Neural cell (in vitro differentiated cells): ENCODE measurements at regions not wholly inside any gene's neighbourhood (a gene's known extent, or its start where the extent isn't known, plus 50 kb on each side); places are given as distances from the start of the nearest gene placed in this dataset.

Experiments
- H2AFZ ChIP-seq: fragments of 200-600, 300-800 bp; sonication (generic), shearing (Covaris generic); 2 replicates; pipeline ENCODE4 v1.6.0; 2014; ENCODE audit warnings: low read depth, mild to moderate bottlenecking, antibody characterized with exemption, low read length, moderate library complexity
- H3F3A ChIP-seq: fragments of 200-600 bp; shearing (Covaris generic); 2 replicates; pipeline ENCODE4 v1.6.1; 2016; ENCODE audit warnings: mild to moderate bottlenecking, moderate library complexity, mixed read lengths, antibody characterized with exemption, low read length; ENCODE audit not compliant: insufficient read depth, poor library complexity, severe bottlenecking
- H3K27ac ChIP-seq: fragments of 200-600, 300-800 bp; sonication (generic), shearing (Covaris generic); 2 replicates; pipeline ENCODE4 v1.5.1; 2014; ENCODE audit warnings: mild to moderate bottlenecking, low read length, moderate library complexity
- H3K27me3 ChIP-seq: fragments of 300-800, 200-600 bp; sonication (generic), shearing (Covaris generic); 2 replicates; pipeline ENCODE4 v1.6.0; 2014; ENCODE audit warnings: mild to moderate bottlenecking, low read depth, low read length, moderate library complexity; ENCODE audit not compliant: insufficient read depth
- H3K36me3 ChIP-seq: fragments of 300-800, 200-600 bp; sonication (generic), shearing (Covaris generic); 2 replicates; pipeline ENCODE4 v1.5.1; 2014; ENCODE audit warnings: mild to moderate bottlenecking, antibody characterized with exemption, low read length, moderate library complexity; ENCODE audit not compliant: insufficient read depth
- H3K4me2 ChIP-seq: fragments of 300-800, 200-600 bp; sonication (generic), shearing (Covaris generic); 2 replicates; pipeline ENCODE4 v1.6.0; 2014; ENCODE audit warnings: mild to moderate bottlenecking, low read length
- H3K4me3 ChIP-seq: fragments of 300-800, 200-600 bp; sonication (generic), shearing (Covaris generic); 2 replicates; pipeline ENCODE4 v1.5.1; 2014; ENCODE audit warnings: mild to moderate bottlenecking, low read length, moderate library complexity
- H3K79me2 ChIP-seq: fragments of 200-600 bp; shearing (Covaris generic); replicated peaks from 2 replicates; pipeline ENCODE4 v1.6.0; 2014; ENCODE audit warnings: mild to moderate bottlenecking, low read length, moderate library complexity; ENCODE audit not compliant: insufficient read depth
- H3K9ac ChIP-seq: fragments of 300-800, 200-600 bp; sonication (generic), shearing (Covaris generic); 2 replicates; pipeline ENCODE4 v1.6.1; 2016; ENCODE audit warnings: mild to moderate bottlenecking, low read length, mixed read lengths
- H3K9me2 ChIP-seq: fragments of 200-600 bp; shearing (Covaris generic); 2 replicates; pipeline ENCODE4 v1.6.1; 2016; ENCODE audit warnings: mild to moderate bottlenecking, low read length, mixed read lengths; ENCODE audit not compliant: insufficient read depth
- H3K9me3 ChIP-seq: fragments of 200-600, 300-800 bp; sonication (generic), shearing (Covaris generic); 2 replicates; pipeline ENCODE4 v1.6.1; 2016; ENCODE audit warnings: mild to moderate bottlenecking, mixed run types, low read length, moderate library complexity, mixed read lengths
- H4K20me1 ChIP-seq: fragments of 200-600 bp; shearing (Covaris generic); 2 replicates; pipeline ENCODE4 v1.6.1; 2016; ENCODE audit warnings: mild to moderate bottlenecking, mixed run types; ENCODE audit not compliant: insufficient read depth
- EP300 ChIP-seq: fragments of 450-650 bp; conservative IDR thresholded peaks from 2 replicates; pipeline ENCODE4 v1.6.1; 2014; ENCODE audit warnings: antibody characterized with exemption, mild to moderate bottlenecking, moderate library complexity; ENCODE audit not compliant: poor library complexity, severe bottlenecking
- EZH2 ChIP-seq: fragments of 200-600, 300-800 bp; shearing (Covaris generic), sonication (generic); IDR thresholded peaks from 2 replicates; pipeline ENCODE4 v1.6.1; 2014; ENCODE audit warnings: antibody characterized with exemption, low read length, borderline replicate concordance, mild to moderate bottlenecking; ENCODE audit not compliant: insufficient read depth, poor library complexity, severe bottlenecking
- MXI1 ChIP-seq: fragments of 450-650 bp; conservative IDR thresholded peaks from 2 replicates; pipeline ENCODE4 v1.6.1; 2014; ENCODE audit warnings: antibody characterized with exemption, mild to moderate bottlenecking; ENCODE audit not compliant: poor library complexity, severe bottlenecking
- POLR2AphosphoS5 ChIP-seq: IDR thresholded peaks from 2 replicates; pipeline ENCODE4 v1.6.1; 2012
- RAD21 ChIP-seq: fragments of 450-650 bp; conservative IDR thresholded peaks from 2 replicates; pipeline ENCODE4 v1.6.1; 2014; ENCODE audit warnings: antibody characterized with exemption, mild to moderate bottlenecking, moderate library complexity
- REST ChIP-seq: IDR thresholded peaks from 2 replicates; pipeline ENCODE4 v1.6.1; 2012; ENCODE audit warnings: borderline replicate concordance
- SMC3 ChIP-seq: fragments of 450-650 bp; conservative IDR thresholded peaks from 2 replicates; pipeline ENCODE4 v1.6.1; 2014; ENCODE audit warnings: antibody characterized with exemption, mild to moderate bottlenecking, moderate library complexity; ENCODE audit not compliant: poor library complexity
- TAF1 ChIP-seq: IDR thresholded peaks from 2 replicates; pipeline ENCODE4 v1.6.1; 2012; ENCODE audit warnings: low read depth
- TF ChIP-seq, protein P1 (sequence below): fragments of 450-650 bp; IDR thresholded peaks from 2 replicates; pipeline ENCODE4 v1.5.1; 2014; ENCODE audit warnings: antibody characterized with exemption, mild to moderate bottlenecking, moderate library complexity; ENCODE audit not compliant: poor library complexity, severe bottlenecking

DNA sequence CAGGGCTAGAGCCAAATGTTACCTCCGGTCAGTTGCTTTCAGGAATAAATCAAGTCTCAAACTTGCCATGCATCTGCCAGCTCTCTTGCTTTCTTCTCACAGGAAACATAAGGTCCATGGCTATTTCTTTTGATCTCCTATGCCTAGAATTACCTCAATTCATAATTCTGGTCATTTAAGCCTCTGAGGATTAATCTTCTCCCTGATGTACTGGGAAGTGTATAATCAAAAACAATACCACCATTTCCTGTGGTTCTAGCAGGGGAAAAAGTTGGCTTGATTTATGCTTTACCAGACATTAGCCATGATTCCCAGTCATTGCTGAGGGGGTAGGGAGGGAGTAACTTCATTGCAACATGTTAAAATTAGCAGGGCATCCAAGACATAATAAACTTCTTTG, 268.7 kb upstream of the EMCN start (continued):
- TF ChIP-seq REST = no peak

- Histone ChIP-seq H3K9ac (no peak overlapping the region), H2AFZ (no peak overlapping the region), H3K36me3 (no peaks in the 10 kb centered on the region), H3K79me2 (no peaks in the 10 kb centered on the region), H3F3A (no peaks in the 10 kb centered on the region), H3K4me2 (no peak overlapping the region), H3K27me3 (no peaks in the 10 kb centered on the region), H3K27ac (no peak overlapping the region), H3K9me3 (peaks cover 12% of the 10 kb centered on the region), H3K9me2 (no peaks in the 10 kb centered on the region), H4K20me1 (no peaks in the 10 kb centered on the region), H3K4me3 (no peak overlapping the region)
- TF ChIP-seq RAD21 (no peak), TAF1 (no peak), POLR2AphosphoS5 (no peak)
These were observed 264.5 kb upstream of the EMCN start for GRCh38 chr4:100782356-100782755.

DNA sequence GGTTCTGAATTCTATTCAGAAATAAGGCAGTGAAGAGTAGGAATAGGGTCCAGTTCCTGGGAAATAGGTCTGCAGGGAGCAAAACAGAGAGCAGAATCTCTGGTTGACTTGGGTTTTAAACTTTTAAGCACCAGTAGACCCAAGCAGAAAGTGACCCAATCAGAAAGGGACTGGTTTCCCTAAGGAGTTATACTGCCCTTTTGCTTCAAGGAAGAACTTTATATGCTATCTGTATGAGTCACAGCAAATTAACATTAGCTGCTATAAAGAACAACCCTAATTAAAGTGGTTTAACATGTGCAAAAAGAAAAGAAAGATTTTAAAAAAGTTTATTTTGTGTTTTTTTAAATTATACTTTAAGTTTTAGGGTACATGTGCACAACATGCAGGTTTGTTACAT, 263.6 kb upstream of the EMCN start:
- Histone ChIP-seq H3K4me2 (no peak overlapping the region), H3K4me3 (no peak overlapping the region), H3K27ac (no peak overlapping the region), H4K20me1 (no peaks in the 10 kb centered on the region), H3K36me3 (no peaks in the 10 kb centered on the region), H3K9ac (no peak overlapping the region), H3K79me2 (no peaks in the 10 kb centered on the region), H3F3A (no peaks in the 10 kb centered on the region), H3K9me2 (no peaks in the 10 kb centered on the region), H3K9me3 (peaks cover 14% of the 10 kb centered on the region), H3K27me3 (no peaks in the 10 kb centered on the region), H2AFZ (no peak overlapping the region)
- TF ChIP-seq EP300 = no peak
- TF ChIP-seq MXI1 = no peak
- TF ChIP-seq POLR2AphosphoS5 = no peak

DNA sequence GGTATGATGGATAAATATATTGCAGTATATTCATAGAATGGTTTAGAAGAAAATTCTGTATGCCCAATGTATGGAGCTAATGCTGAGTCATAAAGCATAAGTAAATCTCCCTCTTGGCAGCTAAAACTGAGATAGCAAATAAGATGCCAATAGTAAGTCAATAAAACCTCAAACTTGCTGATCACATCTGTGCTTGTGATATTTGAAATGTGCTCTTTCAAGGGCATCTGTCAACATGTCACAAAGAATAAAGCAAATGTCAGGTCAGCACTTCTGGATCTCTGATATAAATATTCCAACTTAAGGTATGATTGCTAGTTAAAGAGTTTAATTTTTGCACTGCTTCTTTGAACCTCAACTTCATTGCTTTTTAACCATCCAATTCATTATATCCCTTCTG, 262.3 kb upstream of the EMCN start:
- Histone ChIP-seq H3K36me3 (no peaks in the 10 kb centered on the region), H3K9me3 (peaks cover 14% of the 10 kb centered on the region), H3K27ac (no peak overlapping the region), H3K27me3 (no peaks in the 10 kb centered on the region), H3F3A (no peaks in the 10 kb centered on the region), H4K20me1 (no peaks in the 10 kb centered on the region), H3K9me2 (no peaks in the 10 kb centered on the region), H3K9ac (no peak overlapping the region), H2AFZ (no peak overlapping the region), H3K79me2 (no peaks in the 10 kb centered on the region), H3K4me2 (no peak overlapping the region), H3K4me3 (no peak overlapping the region)
- TF ChIP-seq REST (no peak), EZH2 (no peak), SMC3 (no peak), TAF1 (no peak), RAD21 (no peak), EP300 (no peak), MXI1 (no peak), POLR2AphosphoS5 (no peak)
- TF ChIP-seq, protein P1, sequence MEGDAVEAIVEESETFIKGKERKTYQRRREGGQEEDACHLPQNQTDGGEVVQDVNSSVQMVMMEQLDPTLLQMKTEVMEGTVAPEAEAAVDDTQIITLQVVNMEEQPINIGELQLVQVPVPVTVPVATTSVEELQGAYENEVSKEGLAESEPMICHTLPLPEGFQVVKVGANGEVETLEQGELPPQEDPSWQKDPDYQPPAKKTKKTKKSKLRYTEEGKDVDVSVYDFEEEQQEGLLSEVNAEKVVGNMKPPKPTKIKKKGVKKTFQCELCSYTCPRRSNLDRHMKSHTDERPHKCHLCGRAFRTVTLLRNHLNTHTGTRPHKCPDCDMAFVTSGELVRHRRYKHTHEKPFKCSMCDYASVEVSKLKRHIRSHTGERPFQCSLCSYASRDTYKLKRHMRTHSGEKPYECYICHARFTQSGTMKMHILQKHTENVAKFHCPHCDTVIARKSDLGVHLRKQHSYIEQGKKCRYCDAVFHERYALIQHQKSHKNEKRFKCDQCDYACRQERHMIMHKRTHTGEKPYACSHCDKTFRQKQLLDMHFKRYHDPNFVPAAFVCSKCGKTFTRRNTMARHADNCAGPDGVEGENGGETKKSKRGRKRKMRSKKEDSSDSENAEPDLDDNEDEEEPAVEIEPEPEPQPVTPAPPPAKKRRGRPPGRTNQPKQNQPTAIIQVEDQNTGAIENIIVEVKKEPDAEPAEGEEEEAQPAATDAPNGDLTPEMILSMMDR = no peak
